ENCODE measurements at regions not wholly inside any gene's neighbourhood (a gene's known extent, or its start where the extent isn't known, plus 50 kb on each side); places are given as distances from the start of the nearest gene placed in this dataset.
A peak's percentile ranks its signal among the peaks of the same experiment; 100 is the strongest.

DNA sequence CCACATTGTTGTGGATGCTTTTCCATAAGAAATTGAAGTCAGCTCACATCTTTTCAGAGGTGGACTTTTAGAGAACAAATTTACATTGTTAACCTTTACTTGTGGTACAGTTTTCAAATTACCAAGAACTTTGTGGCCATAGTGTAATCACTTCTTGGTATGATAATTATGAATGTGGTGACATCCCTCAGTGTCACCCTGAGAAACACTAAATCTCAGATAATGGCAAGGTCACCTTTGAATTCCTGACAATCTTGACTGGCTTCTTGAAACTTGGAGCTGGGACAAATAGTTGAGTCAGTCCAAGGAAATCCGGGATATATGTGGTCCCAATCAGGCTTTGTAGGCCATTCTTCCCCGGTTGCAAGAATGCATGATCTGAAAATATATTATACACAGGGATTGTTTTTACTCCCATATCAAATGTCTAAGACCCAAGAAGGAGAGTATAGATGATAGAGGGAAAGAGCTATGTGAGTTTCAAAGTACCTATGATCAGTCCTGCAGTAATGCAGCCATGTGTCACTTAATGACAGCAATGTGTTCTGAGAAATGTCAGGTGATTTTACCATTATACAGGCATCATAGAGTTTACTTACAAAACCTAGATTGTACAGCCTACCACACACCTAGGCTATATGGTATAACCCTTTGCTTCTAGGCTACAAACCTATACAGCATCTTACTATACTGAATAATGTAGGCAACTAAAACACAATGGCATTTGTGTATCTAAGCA lies 120.8 kb upstream of the MTHFD1L start:
- BruUV-seq (replicated peaks), result no TSS peak
- no peak for DNase-seq (ENCODE audit: low spot score)
- Histone ChIP-seq H3K4me3 (replicated peaks in 1 of 3; ENCODE audit: insufficient read depth in 1 of 3, low read depth in 2 of 3, low read length in 3 of 3) (no peak overlapping the region), H3K4me2 (ENCODE audit: low read depth, low read length) (no peak overlapping the region), H2AFZ (ENCODE audit: low read length) (no peak overlapping the region), H3K27me3 (ENCODE audit: control insufficient read depth in 1 of 2, insufficient read depth in 2 of 2, low read length in 2 of 2) (0 out of 5 replicates have a peak, but pooled peaks cover 0 to 2% of the 10 kb centered on the region in 2 experiments), H3K9ac (ENCODE audit: insufficient read depth, low read depth, low read length) (no peak overlapping the region), H4K20me1 (ENCODE audit: insufficient read depth, low read length) (no peaks in the 10 kb centered on the region), H3K9me3 (ENCODE audit: low read length) (no peaks in the 10 kb centered on the region), H3K27ac (ENCODE audit: extremely low read length, insufficient read depth, low read length) (no peak overlapping the region), H3K79me2 (ENCODE audit: insufficient read depth, low read length) (no peaks in the 10 kb centered on the region), H3K4me1 (ENCODE audit: insufficient read depth, low read length) (no peaks in the 10 kb centered on the region), H3K36me3 (replicated peaks in 1 of 2; ENCODE audit: control insufficient read depth in 1 of 2, insufficient read depth in 2 of 2, low read length in 2 of 2) (no peaks in the 10 kb centered on the region)
- in situ Hi-C loops (cut with HindIII; ENCODE audit: extremely low pct_ligation_motif_present, low pct_unique_long_range_greater_than_20kb), result loop anchor here (5.0 kb wide), 1 partner anchor 327 kb away; no protein-coding TSS in a partner anchor
- no peak for TF ChIP-seq PHF21A (CRISPR knock-in tag; IDR thresholded peaks at IDR 0.05)
- TF ChIP-seq, protein P1, sequence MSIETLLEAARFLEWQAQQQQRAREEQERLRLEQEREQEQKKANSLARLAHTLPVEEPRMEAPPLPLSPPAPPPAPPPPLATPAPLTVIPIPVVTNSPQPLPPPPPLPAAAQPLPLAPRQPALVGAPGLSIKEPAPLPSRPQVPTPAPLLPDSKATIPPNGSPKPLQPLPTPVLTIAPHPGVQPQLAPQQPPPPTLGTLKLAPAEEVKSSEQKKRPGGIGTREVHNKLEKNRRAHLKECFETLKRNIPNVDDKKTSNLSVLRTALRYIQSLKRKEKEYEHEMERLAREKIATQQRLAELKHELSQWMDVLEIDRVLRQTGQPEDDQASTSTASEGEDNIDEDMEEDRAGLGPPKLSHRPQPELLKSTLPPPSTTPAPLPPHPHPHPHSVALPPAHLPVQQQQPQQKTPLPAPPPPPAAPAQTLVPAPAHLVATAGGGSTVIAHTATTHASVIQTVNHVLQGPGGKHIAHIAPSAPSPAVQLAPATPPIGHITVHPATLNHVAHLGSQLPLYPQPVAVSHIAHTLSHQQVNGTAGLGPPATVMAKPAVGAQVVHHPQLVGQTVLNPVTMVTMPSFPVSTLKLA (IDR thresholded peaks at IDR 0.05), result peak; percentile 75
- no peak for TF ChIP-seq PRMT3 (CRISPR knock-in tag; IDR thresholded peaks at IDR 0.05; ENCODE audit: borderline replicate concordance, low read depth)
- TF ChIP-seq ARHGAP35 (CRISPR knock-in tag; IDR thresholded peaks at IDR 0.05; ENCODE audit: borderline replicate concordance), result no peak
- TF ChIP-seq CHD4 (IDR thresholded peaks at IDR 0.05; ENCODE audit: borderline replicate concordance, low read length), result no peak
- TF ChIP-seq, protein P2, sequence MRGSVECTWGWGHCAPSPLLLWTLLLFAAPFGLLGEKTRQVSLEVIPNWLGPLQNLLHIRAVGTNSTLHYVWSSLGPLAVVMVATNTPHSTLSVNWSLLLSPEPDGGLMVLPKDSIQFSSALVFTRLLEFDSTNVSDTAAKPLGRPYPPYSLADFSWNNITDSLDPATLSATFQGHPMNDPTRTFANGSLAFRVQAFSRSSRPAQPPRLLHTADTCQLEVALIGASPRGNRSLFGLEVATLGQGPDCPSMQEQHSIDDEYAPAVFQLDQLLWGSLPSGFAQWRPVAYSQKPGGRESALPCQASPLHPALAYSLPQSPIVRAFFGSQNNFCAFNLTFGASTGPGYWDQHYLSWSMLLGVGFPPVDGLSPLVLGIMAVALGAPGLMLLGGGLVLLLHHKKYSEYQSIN (CRISPR knock-in tag; IDR thresholded peaks at IDR 0.05; ENCODE audit: borderline replicate concordance), result no peak
- no peak for TF ChIP-seq MAZ (IDR thresholded peaks at IDR 0.05; ENCODE audit: borderline replicate concordance, low read depth, low read length)
- no peak for TF ChIP-seq MAZ (CRISPR knock-in tag; IDR thresholded peaks at IDR 0.05; ENCODE audit: low read depth)
- no peak for TF ChIP-seq ZBTB7A (CRISPR knock-in tag; IDR thresholded peaks at IDR 0.05)
- FAIRE-seq, result no peak
- ChIA-PET CTCF (ENCODE audit: low intra/inter-chr PET ratio, low total read pairs) (no interaction called here), POLR2A (no interaction called here)
- intact Hi-C loops (cut with micrococcal nuclease; ENCODE audit: unreplicated experiment), result no loop called here
- 41% methylated on average over 2 of the region's 2 CpGs for WGBS (ENCODE audit: low lambda C conversion rate)
- ATAC-seq, result no peak

Data from HepG2 (cell line).